GM13977 (cell line): ENCODE measurements at regions not wholly inside any gene's neighbourhood (a gene's known extent, or its start where the extent isn't known, plus 50 kb on each side); places are given as distances from the start of the nearest gene placed in this dataset.
"Not testable (repeated sequence)": the region's sequence is repeated elsewhere in the genome, so short reads cannot be mapped to it uniquely, and the experiment has no call there.

Experiments
- DNase-seq: peaks from one replicate; pipeline ENCODE4 v3.0.0; 2012; ENCODE audit warnings: low spot score
- in situ Hi-C: fragments of 300-500 bp; cut with MboI; formaldehyde crosslinking; loops from one replicate; pipeline ENCODE4 v1.12.0; 2022; ENCODE audit warnings: low sequenced_read_pairs, low pct_unique_long_range_greater_than_20kb, mixed read lengths, inconsistent platforms; ENCODE audit not compliant: unreplicated experiment
- TF ChIP-seq, protein P1 (sequence below): IDR thresholded peaks from 2 replicates; pipeline ENCODE4 v1.5.1; 2012; ENCODE audit warnings: mild to moderate bottlenecking, control low read depth; ENCODE audit not compliant: insufficient read depth; ENCODE audit errors: extremely low read depth, missing control alignments

DNA sequence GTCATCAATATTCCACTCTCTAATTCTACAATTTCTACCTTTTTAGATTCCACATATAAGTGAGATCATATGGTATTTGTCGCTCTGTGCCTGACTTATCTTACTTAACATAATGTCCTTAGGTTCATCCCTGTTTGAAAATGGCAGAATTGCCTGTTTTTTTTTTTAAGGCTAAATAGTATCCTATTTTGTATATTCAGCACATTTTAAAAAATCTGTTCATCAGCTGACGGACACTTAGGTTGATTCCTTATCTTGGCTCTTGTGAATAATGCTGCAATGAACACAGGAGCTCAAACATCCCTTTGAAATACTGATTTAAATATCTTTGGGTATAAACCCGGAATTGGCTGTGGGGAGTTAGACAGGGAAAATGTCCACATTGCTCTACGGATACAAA, 326.7 kb upstream of the THBS1 start:
- DNase-seq = no peak
- in situ Hi-C loops = no loop called here
- TF ChIP-seq, protein P1, sequence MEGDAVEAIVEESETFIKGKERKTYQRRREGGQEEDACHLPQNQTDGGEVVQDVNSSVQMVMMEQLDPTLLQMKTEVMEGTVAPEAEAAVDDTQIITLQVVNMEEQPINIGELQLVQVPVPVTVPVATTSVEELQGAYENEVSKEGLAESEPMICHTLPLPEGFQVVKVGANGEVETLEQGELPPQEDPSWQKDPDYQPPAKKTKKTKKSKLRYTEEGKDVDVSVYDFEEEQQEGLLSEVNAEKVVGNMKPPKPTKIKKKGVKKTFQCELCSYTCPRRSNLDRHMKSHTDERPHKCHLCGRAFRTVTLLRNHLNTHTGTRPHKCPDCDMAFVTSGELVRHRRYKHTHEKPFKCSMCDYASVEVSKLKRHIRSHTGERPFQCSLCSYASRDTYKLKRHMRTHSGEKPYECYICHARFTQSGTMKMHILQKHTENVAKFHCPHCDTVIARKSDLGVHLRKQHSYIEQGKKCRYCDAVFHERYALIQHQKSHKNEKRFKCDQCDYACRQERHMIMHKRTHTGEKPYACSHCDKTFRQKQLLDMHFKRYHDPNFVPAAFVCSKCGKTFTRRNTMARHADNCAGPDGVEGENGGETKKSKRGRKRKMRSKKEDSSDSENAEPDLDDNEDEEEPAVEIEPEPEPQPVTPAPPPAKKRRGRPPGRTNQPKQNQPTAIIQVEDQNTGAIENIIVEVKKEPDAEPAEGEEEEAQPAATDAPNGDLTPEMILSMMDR = no peak

DNA sequence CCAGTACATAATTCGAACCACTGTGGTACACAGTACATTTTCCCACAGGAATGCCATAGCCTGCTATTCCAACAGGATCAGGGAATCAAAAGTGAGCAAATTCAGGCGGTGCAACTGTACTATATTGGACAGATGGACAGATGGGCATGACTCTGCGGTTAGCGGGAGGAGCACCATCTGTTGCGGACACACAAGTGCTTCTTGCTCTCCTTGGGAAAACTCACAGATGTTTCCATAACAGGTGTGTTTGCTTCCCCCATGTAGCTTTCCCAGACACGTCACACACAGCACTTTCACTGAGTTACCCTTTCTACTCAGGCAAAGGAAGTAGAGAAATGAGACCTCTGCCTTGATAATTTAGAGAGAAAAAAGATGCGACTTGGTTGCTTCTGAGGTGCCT, 325.1 kb upstream of the THBS1 start:
- TF ChIP-seq, protein P1 = no peak
- in situ Hi-C loops = no loop called here
- DNase-seq = no peak

DNA sequence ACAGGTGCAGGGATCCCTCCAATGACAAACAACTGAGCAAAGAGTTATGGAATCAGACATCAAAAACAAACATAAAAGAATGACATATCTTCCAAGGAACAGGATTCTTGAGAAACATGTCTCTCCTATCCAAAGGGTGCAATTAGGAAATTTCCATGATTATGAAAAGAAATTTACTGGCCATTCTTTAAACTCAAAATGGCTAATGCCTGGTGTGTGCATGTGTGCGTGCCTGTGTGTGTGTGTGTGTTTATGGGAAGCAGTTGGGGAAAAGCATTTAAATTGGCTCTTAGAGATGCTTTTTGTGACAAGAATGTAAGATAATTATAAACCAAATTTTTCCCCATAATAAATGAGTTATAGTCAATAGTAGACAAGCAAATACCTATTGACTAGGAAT, 320.5 kb upstream of the THBS1 start:
- TF ChIP-seq, protein P1 = no peak
- in situ Hi-C loops = no loop called here
- DNase-seq = no peak

DNA sequence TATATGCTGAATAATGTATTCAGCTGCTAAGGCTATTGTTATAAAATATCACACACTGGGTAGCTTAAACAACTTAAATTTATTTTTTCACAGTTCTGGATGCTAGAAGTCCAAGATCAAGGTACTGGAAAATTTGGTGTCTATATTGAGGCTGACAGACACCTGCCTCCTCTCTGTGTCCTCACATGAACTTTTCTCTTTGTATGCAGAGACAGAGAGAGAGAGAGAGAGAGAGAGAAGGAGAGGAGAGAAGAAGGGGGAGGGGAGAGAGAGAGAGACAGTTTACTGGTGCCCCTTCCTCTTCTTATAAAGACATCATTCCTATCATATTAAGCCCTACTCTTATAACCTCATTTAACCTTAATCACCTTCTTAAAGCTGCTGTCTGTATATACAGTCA, 320.1 kb upstream of the THBS1 start:
- TF ChIP-seq, protein P1 = no peak
- in situ Hi-C loops = no loop called here
- no peak for DNase-seq

DNA sequence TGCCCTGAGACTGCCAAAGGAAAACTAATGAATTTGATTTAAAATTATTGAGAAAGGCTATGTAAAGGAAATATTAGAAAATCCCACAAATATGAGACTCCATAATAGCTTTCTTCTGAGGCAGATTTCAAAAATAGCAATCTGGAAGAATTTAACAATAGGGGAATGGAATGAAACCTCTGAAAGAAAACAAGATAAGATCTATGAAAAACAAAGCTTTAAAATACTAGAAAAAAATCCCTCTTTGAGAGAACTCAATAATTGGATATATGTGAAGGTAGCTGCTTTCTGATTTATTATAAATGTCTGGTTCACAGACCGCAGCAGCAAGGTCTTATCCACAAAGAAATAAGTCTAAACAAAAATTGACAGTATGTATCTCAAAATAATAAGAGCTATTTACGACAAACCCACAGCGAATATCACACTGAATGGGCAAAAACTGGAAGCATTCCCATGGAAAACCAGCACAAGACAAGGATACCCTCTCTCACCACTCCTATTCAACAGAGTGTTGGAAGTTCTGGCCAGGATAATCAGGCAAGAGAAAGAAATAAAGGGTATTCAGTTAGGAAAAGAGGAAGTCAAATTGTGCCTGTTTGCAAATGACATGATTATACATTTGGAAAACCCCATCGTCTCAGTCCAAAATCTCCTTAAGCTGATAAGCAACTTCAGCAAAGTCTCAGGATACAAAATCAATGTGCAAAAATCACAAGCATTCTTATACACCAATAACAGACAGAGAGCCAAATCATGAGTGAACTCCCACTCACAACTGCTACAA, 319.3 kb upstream of the THBS1 start:
- DNase-seq, in situ Hi-C loops: not testable (repeated sequence)

DNA sequence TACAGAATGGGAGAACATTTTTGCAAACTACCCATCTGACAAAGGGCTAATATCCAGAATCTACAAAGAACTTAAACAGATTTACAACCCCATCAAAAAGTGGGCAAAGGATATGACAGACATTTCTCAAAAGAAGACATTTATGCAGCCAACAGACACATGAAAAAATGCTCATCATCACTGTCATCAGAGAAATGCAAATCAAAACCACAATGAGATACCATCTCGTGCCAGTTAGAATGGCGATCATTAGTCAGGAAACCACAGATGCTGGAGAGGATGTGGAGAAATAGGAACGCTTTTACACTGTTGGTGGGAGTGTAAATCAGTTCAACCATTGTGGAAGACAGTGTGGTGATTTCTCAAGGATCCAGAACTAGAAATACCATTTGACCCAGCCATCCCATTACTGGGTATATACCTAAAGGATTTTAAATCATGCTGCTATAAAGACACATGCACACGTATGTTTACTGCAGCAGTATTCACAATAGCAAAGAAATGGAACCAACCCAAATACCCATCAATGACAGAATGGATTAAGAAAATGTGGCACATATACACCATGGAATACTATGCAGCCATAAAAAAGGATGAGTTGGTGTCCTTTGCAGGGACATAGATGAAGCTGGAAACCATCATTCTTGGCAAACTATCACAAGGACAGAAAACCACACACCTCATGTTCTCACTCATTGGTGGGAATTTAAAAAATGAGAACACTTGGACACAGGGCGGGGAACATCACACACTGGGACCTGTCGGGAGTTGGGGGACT, 317.7 kb upstream of the THBS1 start:
- DNase-seq, in situ Hi-C loops: not testable (repeated sequence)

DNA sequence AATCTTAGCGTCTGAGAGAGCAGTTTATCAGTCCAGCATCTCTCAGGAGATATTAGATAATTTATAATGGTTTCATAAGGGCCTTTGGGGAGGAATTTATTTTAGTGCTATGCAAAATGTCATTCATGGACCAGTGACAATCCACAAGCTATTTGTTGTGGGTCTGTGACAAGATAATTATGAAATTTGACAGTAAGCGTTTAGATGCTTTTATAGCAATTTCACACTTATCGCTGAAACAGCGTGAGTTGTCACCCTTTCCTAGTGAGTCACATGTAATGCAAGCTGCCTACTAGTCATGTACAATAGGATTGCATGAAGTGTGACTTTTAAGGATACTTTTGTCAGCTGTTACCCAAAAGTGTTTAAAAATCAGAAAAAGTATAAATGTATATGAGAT, 315.6 kb upstream of the THBS1 start:
- DNase-seq = no peak
- TF ChIP-seq, protein P1 = no peak
- in situ Hi-C loops = no loop called here

DNA sequence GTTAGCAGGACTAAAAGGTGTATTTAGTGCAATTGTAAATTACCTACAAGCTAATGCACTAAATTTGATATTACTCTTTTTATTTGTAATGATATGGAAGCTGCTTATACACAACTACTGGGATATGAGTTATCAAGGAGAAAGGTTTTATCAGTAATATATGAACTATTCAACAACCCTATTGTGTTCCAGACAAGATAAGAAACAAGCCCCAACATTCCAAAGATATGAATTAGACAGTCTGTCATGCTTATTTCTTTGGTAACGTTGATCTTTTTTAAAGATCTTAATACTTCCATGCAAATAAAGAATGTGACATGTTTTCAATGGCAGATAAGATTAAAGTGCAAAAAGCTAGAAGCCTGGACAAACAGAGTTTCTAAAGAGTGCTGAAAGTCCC, 314.0 kb upstream of the THBS1 start:
- no peak for DNase-seq
- in situ Hi-C loops = no loop called here
- TF ChIP-seq, protein P1 = no peak
